GM10248 (cell line): ENCODE measurements at regions not wholly inside any gene's neighbourhood (a gene's known extent, or its start where the extent isn't known, plus 50 kb on each side); places are given as distances from the start of the nearest gene placed in this dataset.
"Not testable (repeated sequence)": the region's sequence is repeated elsewhere in the genome, so short reads cannot be mapped to it uniquely, and the experiment has no call there.

Source experiments
- CTCF ChIA-PET: fragments of 300-600 bp; sonication (Branson Sonifier 250); formaldehyde crosslinking; extraction: SDS; loops from one replicate; lab custom pipeline; 2021; ENCODE audit warnings: antibody characterized with exemption; lab: Yijun Ruan, JAX
- POLR2A ChIA-PET: fragments of 350-650 bp; sonication (Branson Sonifier 250); formaldehyde crosslinking; extraction: SDS; loops from one replicate; lab custom pipeline; 2020; ENCODE audit warnings: antibody characterized with exemption; lab: Yijun Ruan, JAX
- DNase-seq: peaks from one replicate; pipeline ENCODE4 v3.0.0; 2012; ENCODE audit errors: extremely low spot score
- TF ChIP-seq, protein P1 (sequence below): IDR thresholded peaks from 2 replicates; pipeline ENCODE4 v1.5.1; 2012; ENCODE audit warnings: mild to moderate bottlenecking, low read depth; ENCODE audit errors: extremely low read depth, missing control alignments, control extremely low read depth

DNA sequence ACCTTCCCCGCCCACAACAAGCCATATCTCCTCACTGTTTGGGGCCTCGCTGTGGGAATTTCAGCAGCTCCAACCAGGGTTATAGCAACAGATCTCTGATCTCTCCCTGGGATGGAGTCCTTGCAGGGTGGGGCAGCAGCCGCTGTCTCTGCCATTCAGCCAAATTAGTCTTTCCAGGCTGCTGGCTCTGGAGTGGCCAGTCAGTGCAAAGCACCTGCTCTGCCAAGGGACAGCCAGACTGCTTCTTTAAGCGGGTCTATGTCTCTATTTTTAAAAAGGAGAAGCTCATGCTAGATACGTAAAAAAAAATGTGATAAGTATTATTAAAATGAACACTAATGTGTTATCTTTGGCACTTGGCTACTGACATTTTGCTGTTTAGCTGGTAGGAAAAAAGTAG is 380.2 kb downstream of the CDH10 start:
- CTCF ChIA-PET, result no interaction called here
- TF ChIP-seq, protein P1, sequence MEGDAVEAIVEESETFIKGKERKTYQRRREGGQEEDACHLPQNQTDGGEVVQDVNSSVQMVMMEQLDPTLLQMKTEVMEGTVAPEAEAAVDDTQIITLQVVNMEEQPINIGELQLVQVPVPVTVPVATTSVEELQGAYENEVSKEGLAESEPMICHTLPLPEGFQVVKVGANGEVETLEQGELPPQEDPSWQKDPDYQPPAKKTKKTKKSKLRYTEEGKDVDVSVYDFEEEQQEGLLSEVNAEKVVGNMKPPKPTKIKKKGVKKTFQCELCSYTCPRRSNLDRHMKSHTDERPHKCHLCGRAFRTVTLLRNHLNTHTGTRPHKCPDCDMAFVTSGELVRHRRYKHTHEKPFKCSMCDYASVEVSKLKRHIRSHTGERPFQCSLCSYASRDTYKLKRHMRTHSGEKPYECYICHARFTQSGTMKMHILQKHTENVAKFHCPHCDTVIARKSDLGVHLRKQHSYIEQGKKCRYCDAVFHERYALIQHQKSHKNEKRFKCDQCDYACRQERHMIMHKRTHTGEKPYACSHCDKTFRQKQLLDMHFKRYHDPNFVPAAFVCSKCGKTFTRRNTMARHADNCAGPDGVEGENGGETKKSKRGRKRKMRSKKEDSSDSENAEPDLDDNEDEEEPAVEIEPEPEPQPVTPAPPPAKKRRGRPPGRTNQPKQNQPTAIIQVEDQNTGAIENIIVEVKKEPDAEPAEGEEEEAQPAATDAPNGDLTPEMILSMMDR, result no peak
- POLR2A ChIA-PET, result no interaction called here
- no peak for DNase-seq

DNA sequence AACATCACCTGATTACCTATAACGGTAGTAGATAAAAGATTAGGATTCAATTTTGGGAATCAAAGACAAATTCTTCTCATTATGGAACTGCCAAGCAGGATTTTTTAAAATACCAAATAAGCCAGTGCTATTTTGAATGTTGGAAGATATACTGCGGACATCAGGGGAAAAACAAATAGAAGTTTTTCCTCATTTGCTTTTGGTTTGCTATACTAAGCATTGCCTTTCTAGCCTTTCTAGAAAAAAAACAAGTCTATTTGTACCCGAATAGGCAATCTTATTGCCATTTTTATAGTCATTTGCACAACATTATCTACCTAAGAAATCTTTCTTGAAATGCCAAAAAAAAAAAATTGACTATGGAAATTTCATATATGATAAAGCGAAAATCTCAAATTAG is 379.5 kb downstream of the CDH10 start:
- ChIA-PET POLR2A (no interaction called here), CTCF (no interaction called here)
- DNase-seq, result no peak
- TF ChIP-seq, protein P1, result no peak

DNA sequence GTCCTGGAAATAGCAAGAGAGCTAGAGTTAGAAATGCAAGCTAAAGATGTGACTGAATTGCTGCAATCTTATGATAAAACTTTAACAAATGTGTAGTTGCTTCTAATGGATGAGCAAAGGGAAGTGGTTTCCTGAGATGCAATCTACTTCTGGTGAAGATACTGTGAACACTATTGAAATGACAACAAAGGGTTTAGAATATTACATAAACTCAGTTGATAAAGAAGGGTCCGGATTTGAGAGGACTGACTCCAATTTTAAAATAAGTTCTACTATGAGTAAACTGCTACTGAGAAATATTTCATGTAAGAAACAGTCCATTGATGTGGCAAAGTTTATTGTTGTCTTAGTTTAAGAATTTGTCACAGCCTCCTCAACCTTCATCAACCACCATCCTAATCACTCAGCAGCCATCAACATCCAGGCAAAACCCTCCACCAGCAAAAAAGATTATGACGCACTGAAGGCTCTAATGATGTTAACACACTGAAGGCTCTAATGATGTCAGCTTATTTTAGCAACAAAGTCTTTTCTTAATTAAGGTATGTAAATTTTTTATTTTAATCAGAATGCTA is 376.2 kb downstream of the CDH10 start:
- ChIA-PET POLR2A (no interaction called here), CTCF (no interaction called here)
- DNase-seq, result no peak
- TF ChIP-seq, protein P1, result no peak

- DNase-seq, POLR2A ChIA-PET, CTCF ChIA-PET: not testable (repeated sequence)
These were observed 373.1 kb downstream of the CDH10 start for GRCh38 chr5:24271702-24272118.

DNA sequence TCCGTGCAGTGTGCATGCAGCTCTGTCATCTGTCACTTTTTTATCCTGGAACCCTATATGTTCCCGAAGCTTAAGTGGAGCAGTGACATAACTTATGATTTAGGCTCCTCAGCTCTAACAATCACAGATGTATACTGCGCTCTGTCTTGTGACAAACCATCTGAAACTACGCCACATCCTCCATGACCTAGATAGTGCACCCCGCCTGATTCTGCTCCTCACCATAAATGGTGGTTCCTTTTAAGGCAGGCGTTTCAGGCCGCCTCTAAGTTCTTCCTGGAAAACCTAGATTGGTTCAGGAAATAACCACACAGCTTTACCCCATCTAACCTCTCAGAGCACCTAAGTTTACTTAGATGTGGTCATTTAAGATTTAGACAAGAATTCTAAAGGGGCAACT is 372.0 kb downstream of the CDH10 start:
- no peak for DNase-seq
- TF ChIP-seq, protein P1, result no peak
- CTCF ChIA-PET, result no interaction called here
- POLR2A ChIA-PET, result no interaction called here

DNA sequence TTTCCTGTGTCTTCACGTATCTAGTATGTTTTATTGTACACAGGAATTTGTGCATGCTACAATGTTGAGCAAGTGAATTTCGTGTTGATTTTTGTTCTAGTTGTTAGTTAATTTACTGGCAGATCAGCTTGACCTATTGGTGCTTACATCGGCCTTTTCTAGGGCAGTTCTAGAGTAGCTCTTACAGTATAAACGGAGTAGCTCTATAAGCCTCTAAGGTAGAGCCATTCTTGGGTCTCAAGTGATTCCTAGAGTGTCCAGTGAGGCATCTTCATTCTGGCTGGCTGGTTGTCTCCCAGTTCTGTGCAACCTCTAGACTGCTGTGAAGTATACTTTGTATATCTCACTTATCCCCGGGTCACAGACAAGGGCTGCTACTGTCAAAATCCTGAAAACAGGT is 364.6 kb downstream of the CDH10 start:
- TF ChIP-seq, protein P1, result no peak
- POLR2A ChIA-PET, result no interaction called here
- DNase-seq, result no peak
- CTCF ChIA-PET, result no interaction called here

DNA sequence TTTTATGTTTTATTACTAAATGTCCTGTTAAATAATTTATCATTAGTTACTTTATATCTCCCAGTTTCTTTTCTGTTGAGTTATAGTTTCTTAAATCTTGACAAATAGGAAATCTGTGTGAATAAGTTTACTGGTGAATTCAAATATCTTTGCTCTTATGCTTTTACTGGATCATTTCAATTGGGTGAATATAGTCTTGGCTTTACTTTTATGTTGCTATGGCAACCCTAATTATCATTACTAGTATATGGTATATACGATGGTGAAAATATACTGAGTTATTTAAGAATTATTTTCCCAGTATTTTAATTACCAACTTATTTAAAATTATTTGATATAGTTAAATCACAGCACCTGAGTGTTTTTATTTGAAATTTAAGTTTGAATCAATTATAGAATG is 363.0 kb downstream of the CDH10 start:
- ChIA-PET POLR2A (no interaction called here), CTCF (no interaction called here)
- TF ChIP-seq, protein P1, result no peak
- no peak for DNase-seq
